GM10266 (cell line): ENCODE measurements at regions not wholly inside any gene's neighbourhood (a gene's known extent, or its start where the extent isn't known, plus 50 kb on each side); places are given as distances from the start of the nearest gene placed in this dataset.

ENCODE experiments used
- DNase-seq: peaks from one replicate; pipeline ENCODE4 v3.0.0; 2012; ENCODE audit errors: extremely low spot score
- TF ChIP-seq, protein P1 (sequence below): IDR thresholded peaks from 2 replicates; pipeline ENCODE4 v1.5.1; 2012; ENCODE audit warnings: mild to moderate bottlenecking, low read depth; ENCODE audit not compliant: control insufficient read depth, insufficient read depth; ENCODE audit errors: missing control alignments

DNA sequence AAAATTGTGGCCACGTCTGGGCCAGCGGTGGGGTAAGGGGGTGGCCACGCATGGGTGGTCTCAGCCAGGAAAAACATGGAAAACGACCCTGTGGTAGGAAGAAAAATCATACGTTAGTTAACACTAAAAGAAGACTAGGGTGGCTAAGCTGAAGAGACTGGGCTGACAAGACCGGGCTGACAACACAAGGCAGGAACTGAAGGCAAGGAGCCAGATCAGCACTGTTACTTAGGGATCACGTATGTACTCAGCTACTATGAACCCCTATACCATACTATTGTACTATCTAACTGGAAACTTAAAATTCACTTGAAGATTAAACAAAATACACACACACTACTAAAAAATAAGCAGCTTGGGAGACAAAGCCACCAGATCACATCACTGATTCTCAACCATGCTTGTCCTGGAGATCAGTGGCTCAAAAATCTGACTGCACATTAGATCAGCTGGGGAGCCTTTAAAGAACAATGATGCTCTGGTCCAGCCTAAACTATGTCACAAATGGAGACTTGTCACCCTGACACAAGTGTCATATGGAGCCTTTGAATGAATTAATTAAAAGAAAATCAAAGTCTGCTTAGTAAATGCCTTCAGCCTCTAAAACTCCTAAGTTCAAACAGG, 442.2 kb downstream of the SHQ1 start:
- DNase-seq = no peak
- TF ChIP-seq, protein P1, sequence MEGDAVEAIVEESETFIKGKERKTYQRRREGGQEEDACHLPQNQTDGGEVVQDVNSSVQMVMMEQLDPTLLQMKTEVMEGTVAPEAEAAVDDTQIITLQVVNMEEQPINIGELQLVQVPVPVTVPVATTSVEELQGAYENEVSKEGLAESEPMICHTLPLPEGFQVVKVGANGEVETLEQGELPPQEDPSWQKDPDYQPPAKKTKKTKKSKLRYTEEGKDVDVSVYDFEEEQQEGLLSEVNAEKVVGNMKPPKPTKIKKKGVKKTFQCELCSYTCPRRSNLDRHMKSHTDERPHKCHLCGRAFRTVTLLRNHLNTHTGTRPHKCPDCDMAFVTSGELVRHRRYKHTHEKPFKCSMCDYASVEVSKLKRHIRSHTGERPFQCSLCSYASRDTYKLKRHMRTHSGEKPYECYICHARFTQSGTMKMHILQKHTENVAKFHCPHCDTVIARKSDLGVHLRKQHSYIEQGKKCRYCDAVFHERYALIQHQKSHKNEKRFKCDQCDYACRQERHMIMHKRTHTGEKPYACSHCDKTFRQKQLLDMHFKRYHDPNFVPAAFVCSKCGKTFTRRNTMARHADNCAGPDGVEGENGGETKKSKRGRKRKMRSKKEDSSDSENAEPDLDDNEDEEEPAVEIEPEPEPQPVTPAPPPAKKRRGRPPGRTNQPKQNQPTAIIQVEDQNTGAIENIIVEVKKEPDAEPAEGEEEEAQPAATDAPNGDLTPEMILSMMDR = no peak

DNA sequence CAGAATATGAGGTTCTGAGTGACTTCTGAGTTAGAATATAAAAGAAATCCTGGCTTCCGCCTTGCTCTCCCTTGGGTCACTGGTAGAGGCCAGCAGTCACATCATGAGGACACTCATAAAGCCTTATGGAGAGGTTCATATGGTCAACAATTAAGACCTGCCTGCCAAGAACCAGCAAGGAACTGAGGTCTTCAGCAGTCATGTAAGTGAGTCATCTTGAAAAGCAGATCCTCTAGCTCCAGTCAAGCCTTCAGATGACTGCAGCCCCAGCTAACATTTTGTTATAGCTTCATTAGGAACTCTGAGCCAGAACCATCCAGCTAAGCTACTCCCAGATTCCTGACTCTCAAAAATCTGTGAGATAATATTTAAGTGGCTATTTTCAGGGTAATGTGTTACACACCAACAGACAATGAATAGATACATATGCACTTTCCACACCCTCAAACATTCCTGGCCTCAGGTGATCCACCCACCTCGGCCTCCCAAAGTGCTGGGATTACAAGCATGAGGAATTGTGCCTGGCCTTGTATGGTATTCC, 447.2 kb downstream of the SHQ1 start:
- TF ChIP-seq, protein P1 = no peak
- DNase-seq = no peak

DNA sequence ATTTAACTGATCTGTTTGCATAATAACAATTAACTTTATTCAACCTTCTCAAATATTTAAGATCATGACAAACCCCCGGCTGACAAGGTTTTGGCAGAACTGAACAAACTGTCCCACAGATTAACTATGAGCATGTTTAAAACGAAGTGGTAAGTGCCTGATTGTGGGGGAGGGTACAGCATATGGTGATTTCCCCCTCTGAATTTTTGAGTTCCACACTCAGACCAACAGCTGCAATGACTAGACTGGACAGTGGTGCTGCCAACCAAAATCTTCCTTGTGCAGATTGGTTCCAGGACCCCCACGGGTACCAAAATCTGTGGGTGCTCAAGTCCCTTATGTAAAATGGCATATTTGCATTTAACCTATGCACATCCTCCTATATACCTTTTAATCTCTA, 449.5 kb downstream of the SHQ1 start:
- DNase-seq = no peak
- TF ChIP-seq, protein P1 = no peak

DNA sequence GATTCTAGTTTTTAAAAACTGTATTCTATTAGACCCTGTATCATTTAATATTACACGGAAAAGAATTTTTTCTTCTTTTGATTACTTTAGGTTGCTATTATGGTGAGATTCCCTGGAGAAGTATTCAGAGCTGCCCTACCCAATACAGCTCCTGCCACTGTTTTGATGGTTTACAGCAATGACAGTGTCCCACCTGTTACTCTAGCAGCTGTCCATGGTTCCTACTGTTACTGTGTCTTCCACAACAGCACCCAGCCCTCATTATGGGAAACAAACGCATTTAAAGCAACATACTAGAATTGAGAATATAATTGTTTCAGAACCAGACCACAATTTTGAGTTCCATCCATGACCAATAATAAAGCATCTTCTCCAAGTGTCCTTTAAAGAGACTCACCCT, 450.7 kb downstream of the SHQ1 start:
- TF ChIP-seq, protein P1 = no peak
- no peak for DNase-seq

DNA sequence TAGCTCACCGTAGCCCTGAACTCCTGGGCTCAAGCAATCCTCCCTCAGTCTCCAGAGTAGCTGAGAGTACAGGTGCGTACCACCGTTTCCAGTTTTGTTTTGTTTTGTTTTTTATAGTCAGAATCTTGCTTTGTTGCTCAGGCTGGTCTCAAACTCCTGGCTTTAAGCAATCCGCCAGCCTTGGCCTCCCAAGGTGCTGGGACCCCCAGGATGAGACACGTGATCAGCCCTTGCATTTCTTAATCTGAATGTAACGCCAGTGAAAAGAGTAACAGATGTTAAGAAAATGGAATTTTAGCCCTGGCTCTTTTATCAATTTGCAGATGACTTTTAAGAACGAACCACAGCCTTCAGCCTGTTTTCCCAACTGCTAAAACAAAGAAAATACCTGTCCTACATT, 451.3 kb downstream of the SHQ1 start:
- TF ChIP-seq, protein P1 = no peak
- no peak for DNase-seq

DNA sequence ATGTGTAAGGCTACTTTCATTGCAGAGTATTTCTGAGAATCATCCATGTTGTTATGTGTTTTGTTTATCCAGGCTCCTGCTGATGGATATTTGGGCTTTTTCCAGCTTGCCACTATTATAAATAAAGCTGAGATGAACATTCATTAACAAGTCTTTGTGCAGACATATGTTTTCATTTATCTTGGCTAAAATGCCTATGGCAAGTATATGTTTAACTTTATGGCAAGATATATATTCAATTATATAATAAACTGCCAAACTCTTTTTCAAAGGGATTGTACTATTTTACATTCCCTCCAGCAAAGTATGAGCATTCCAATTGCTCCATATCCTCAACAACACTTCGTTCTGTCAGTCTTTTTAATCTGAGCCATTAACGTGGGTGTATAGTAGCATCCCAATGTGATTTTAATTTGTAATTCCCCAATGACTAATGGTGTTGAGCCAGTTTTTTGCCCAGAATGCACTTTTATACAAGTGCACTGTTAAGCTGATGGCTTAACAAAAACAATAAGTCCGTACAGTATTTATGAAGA, 452.4 kb downstream of the SHQ1 start:
- TF ChIP-seq, protein P1 = no peak
- DNase-seq = no peak

DNA sequence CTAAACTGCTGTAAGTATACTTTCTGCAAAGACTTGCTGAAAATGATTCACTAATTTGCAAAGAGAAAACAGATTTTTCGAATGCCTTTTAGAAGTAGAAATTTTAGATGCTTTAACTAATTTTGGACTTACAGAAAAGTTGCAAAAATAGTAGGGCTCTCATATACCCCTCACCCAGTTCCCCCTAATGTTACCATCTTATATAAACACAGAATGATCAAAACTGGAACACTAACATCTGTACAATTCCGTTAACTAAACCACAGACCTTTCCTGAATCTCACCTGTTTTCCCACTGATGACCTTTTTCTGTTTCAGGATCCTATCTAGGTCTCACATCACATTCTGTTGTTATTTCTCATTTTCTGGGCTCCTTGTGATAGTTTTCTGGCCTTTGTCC, 454.8 kb downstream of the SHQ1 start:
- no peak for DNase-seq
- TF ChIP-seq, protein P1 = no peak
